ENCODE measurements at regions not wholly inside any gene's neighbourhood (a gene's known extent, or its start where the extent isn't known, plus 50 kb on each side); places are given as distances from the start of the nearest gene placed in this dataset.

- H3K27me3 ChIP-seq (replicated peaks; ENCODE audit: insufficient read depth) = no peaks in the 10 kb centered on the region
- no peak for TF ChIP-seq CTCF (IDR thresholded peaks at IDR 0.05)
- DNase-seq (ENCODE audit: low spot score) = no peak
- no peak for ATAC-seq (ENCODE audit: insufficient number of reproducible peaks, low FRiP score, low read depth)
- H3K4me3 ChIP-seq = no peak overlapping the region
- no peaks in the 10 kb centered on the region for H3K9me3 ChIP-seq
- H3K27ac ChIP-seq = no peak overlapping the region
- no peaks in the 10 kb centered on the region for H3K4me1 ChIP-seq (ENCODE audit: control insufficient read depth in 1 of 2, low read depth in 2 of 2)
- no peaks in the 10 kb centered on the region for H3K36me3 ChIP-seq
Measured at GRCh38 chr2:2703762-2704427, 372.8 kb upstream of the MYT1L start.

GRCh38 chr2:2703172-2703571, 372.1 kb upstream of the MYT1L start:
- no peak for DNase-seq (ENCODE audit: low spot score)
- ATAC-seq (ENCODE audit: insufficient number of reproducible peaks, low FRiP score, low read depth) = no peak
- no peaks in the 10 kb centered on the region for H3K9me3 ChIP-seq

DNA sequence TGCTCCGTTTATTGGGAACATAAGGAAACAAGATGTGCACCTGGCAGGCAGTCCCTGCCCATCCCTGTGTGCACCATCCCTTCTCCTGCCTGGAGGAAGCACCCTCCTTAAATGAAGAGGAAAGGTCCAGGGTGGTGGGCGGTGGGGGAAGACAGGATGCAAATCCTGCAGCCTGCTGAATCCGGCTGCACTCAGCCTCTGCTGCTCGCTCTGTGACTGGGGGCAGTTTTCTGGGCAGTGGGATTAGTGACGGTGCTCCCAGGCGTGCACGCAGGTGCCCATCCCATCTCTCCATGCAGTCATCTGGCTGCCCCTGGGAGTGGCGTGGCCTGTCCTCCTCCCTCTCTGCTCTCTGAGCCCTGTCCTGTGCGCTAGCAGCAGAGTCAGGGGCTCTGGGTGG, 371.3 kb upstream of the MYT1L start:
- Histone ChIP-seq H3K27me3 (replicated peaks; ENCODE audit: insufficient read depth) (no peaks in the 10 kb centered on the region), H3K9me3 (no peaks in the 10 kb centered on the region), H3K4me3 (no peak overlapping the region), H3K4me1 (ENCODE audit: control insufficient read depth in 1 of 2, low read depth in 2 of 2) (no peaks in the 10 kb centered on the region), H3K27ac (no peak overlapping the region), H3K36me3 (no peaks in the 10 kb centered on the region)
- DNase-seq (ENCODE audit: low spot score) (no peak), ATAC-seq (ENCODE audit: insufficient number of reproducible peaks, low FRiP score, low read depth) (no peak)
- TF ChIP-seq CTCF (IDR thresholded peaks at IDR 0.05) = no peak

More at GRCh38 chr2:2703172-2703571, 372.1 kb upstream of the MYT1L start:
- H3K27ac ChIP-seq = no peak overlapping the region
- H3K36me3 ChIP-seq = no peaks in the 10 kb centered on the region
- H3K4me1 ChIP-seq (ENCODE audit: control insufficient read depth in 1 of 2, low read depth in 2 of 2) = no peaks in the 10 kb centered on the region
- TF ChIP-seq CTCF (IDR thresholded peaks at IDR 0.05) = no peak
- no peaks in the 10 kb centered on the region for H3K27me3 ChIP-seq (replicated peaks; ENCODE audit: insufficient read depth)
- no peak overlapping the region for H3K4me3 ChIP-seq

GRCh38 chr2:2701813-2702212, 370.7 kb upstream of the MYT1L start:
- no peak overlapping the region for H3K27ac ChIP-seq
- no peaks in the 10 kb centered on the region for H3K9me3 ChIP-seq
- no peaks in the 10 kb centered on the region for H3K36me3 ChIP-seq
- no peak overlapping the region for H3K4me3 ChIP-seq
- no peak for TF ChIP-seq CTCF (IDR thresholded peaks at IDR 0.05)
- DNase-seq (ENCODE audit: low spot score) (no peak), ATAC-seq (ENCODE audit: insufficient number of reproducible peaks, low FRiP score, low read depth) (no peak)
- no peaks in the 10 kb centered on the region for H3K4me1 ChIP-seq (ENCODE audit: control insufficient read depth in 1 of 2, low read depth in 2 of 2)
- no peaks in the 10 kb centered on the region for H3K27me3 ChIP-seq (replicated peaks; ENCODE audit: insufficient read depth)

- no peaks in the 10 kb centered on the region for H3K36me3 ChIP-seq
- DNase-seq (ENCODE audit: low spot score) (no peak), ATAC-seq (ENCODE audit: insufficient number of reproducible peaks, low FRiP score, low read depth) (no peak)
- H3K27ac ChIP-seq = no peak overlapping the region
- no peaks in the 10 kb centered on the region for H3K9me3 ChIP-seq
- no peaks in the 10 kb centered on the region for H3K27me3 ChIP-seq (replicated peaks; ENCODE audit: insufficient read depth)
- no peak for TF ChIP-seq CTCF (IDR thresholded peaks at IDR 0.05)
- H3K4me3 ChIP-seq = no peak overlapping the region
- no peaks in the 10 kb centered on the region for H3K4me1 ChIP-seq (ENCODE audit: control insufficient read depth in 1 of 2, low read depth in 2 of 2)
Measured at GRCh38 chr2:2701176-2701781, 370.2 kb upstream of the MYT1L start.
